HCT116 (cell line): ENCODE measurements at regions not wholly inside any gene's neighbourhood (a gene's known extent, or its start where the extent isn't known, plus 50 kb on each side); places are given as distances from the start of the nearest gene placed in this dataset.

Source experiments
- ATAC-seq: fragments of 200-7000 bp; cut with Tn5 transposase; 2 replicates; pipeline ENCODE4 v1.9.1; 2020; ENCODE audit warnings: mild to moderate bottlenecking, moderate library complexity
- BruUV-seq: library from RNA; stranded (reverse); fragments of 400-500 nt; replicated peaks from 2 replicates; lab custom pipeline; 2021; lab: Mats Ljungman, UMichigan
- CTCF ChIA-PET: fragments of 300-600 bp; sonication (Branson Sonifier 250); formaldehyde crosslinking; loops from one replicate; lab custom pipeline; 2021; ENCODE audit warnings: antibody characterized with exemption; lab: Charles Lee
- POLR2A ChIA-PET: fragments of 300-600, 350-600 bp; sonication (Branson Sonifier 250); formaldehyde crosslinking; loops from one replicate; lab custom pipeline; 2021; ENCODE audit warnings: antibody characterized with exemption; lab: Charles Lee
- RAD21 ChIA-PET, 2 experiments: fragments of 300-600 bp; sonication (Branson Sonifier 250); formaldehyde crosslinking; loops; one replicate each; lab custom pipeline; 2023; ENCODE audit warnings: low total read pairs in 2 of 2; ENCODE audit not compliant: uncharacterized antibody in 2 of 2, unreplicated experiment in 2 of 2, low non-redundant PET in 1 of 2; lab: Charles Lee
- DNase-seq: peaks from one replicate; pipeline ENCODE4 v3.0.0-alpha.2; 2010; ENCODE audit warnings: low read depth, low spot score
- H2AFZ ChIP-seq: fragments of 200-600 bp; shearing (Covaris generic), sonication (generic); 2 replicates; pipeline ENCODE4 v1.6.1; 2017; ENCODE audit warnings: low read depth, mixed run types, mixed read lengths, antibody characterized with exemption, low read length; ENCODE audit not compliant: poor library complexity, severe bottlenecking
- H3K27ac ChIP-seq: 2 replicates; pipeline ENCODE4 v1.5.1; 2012; ENCODE audit warnings: low read depth, low read length
- H3K27me3 ChIP-seq: fragments of 200-600 bp; sonication (generic); 2 replicates; pipeline ENCODE4 v1.6.1; 2016; ENCODE audit warnings: mixed run types, low read length, mixed read lengths; ENCODE audit not compliant: insufficient read depth
- H3K36me3 ChIP-seq, 2 experiments: fragments of 200-500 bp in 1 of 2; fragments of 200-600 bp in 1 of 2; sonication (Bioruptor generic) in 1 of 2; sonication (generic) in 1 of 2; 2 replicates each; pipeline versions ENCODE4 v1.5.1 to v1.6.1; 2014 to 2016; ENCODE audit warnings: low read length in 2 of 2, inconsistent platforms in 1 of 2, mixed read lengths in 1 of 2, mixed run types in 1 of 2; ENCODE audit not compliant: insufficient read depth in 2 of 2, control insufficient read depth in 1 of 2
- H3K4me1 ChIP-seq, 2 experiments: fragments of 200-600 bp in 1 of 2; sonication (generic) in 1 of 2; 2 replicates each; pipeline versions ENCODE4 v1.5.1 to v1.6.1; 2012 to 2017; ENCODE audit warnings: low read length in 2 of 2, inconsistent platforms in 1 of 2, mild to moderate bottlenecking in 1 of 2, mixed read lengths in 1 of 2, mixed run types in 1 of 2, moderate library complexity in 1 of 2; ENCODE audit not compliant: insufficient read depth in 2 of 2, control insufficient read depth in 1 of 2
- H3K4me2 ChIP-seq: fragments of 200-600 bp; sonication (generic); 2 replicates; pipeline ENCODE4 v1.6.1; 2017; ENCODE audit warnings: mixed run types, low read length, mixed read lengths
- H3K4me3 ChIP-seq, 2 experiments: fragments of 200-600 bp in 1 of 2; sonication (generic) in 1 of 2; replicated peaks in 1 of 2; 2 replicates each; pipeline ENCODE4 v1.5.1; 2011 to 2016; ENCODE audit warnings: low read length in 2 of 2, control low read depth in 1 of 2, low read depth in 1 of 2, mild to moderate bottlenecking in 1 of 2, mixed read lengths in 1 of 2, mixed run types in 1 of 2
- H3K79me2 ChIP-seq: fragments of 200-600 bp; sonication (generic); 2 replicates; pipeline ENCODE4 v1.6.1; 2017; ENCODE audit warnings: mild to moderate bottlenecking, mixed run types, low read length, moderate library complexity, mixed read lengths; ENCODE audit not compliant: insufficient read depth
- H3K9ac ChIP-seq: fragments of 200-600 bp; sonication (generic); 2 replicates; pipeline ENCODE4 v1.6.1; 2016; ENCODE audit warnings: low read length, mixed read lengths
- H3K9me2 ChIP-seq: fragments of 200-600 bp; sonication (generic), shearing (Covaris generic); 2 replicates; pipeline ENCODE4 v1.6.1; 2017; ENCODE audit warnings: mixed run types, mild to moderate bottlenecking, moderate library complexity; ENCODE audit not compliant: insufficient read depth
- H3K9me3 ChIP-seq, 2 experiments: fragments of 200-500 bp in 1 of 2; fragments of 200-600 bp in 1 of 2; sonication (Bioruptor generic) in 1 of 2; sonication (generic) in 1 of 2; 2 replicates each; pipeline ENCODE4 v1.6.1; 2014 to 2017; ENCODE audit warnings: low read length in 2 of 2, mixed read lengths in 2 of 2, inconsistent platforms in 1 of 2, low read depth in 1 of 2, mild to moderate bottlenecking in 1 of 2, mixed run types in 1 of 2, moderate library complexity in 1 of 2; ENCODE audit not compliant: control insufficient read depth in 1 of 2, insufficient read depth in 1 of 2
- H4K20me1 ChIP-seq: fragments of 200-600 bp; sonication (generic), shearing (Covaris generic); 2 replicates; pipeline ENCODE4 v1.6.1; 2017; ENCODE audit warnings: mixed run types, mild to moderate bottlenecking, moderate library complexity; ENCODE audit not compliant: insufficient read depth
- CBX3 ChIP-seq: IDR thresholded peaks from 2 replicates; pipeline ENCODE4 v1.6.1; 2012; ENCODE audit warnings: low read depth
- CEBPB ChIP-seq: IDR thresholded peaks from 2 replicates; pipeline ENCODE4 v1.6.1; 2012; ENCODE audit warnings: low read depth
- FOSL1 ChIP-seq: IDR thresholded peaks from 2 replicates; pipeline ENCODE4 v1.6.1; 2012; ENCODE audit warnings: low read depth
- JUND ChIP-seq: IDR thresholded peaks from 2 replicates; pipeline ENCODE4 v1.6.1; 2012
- RAD21 ChIP-seq: IDR thresholded peaks from 2 replicates; pipeline ENCODE4 v1.6.1; 2012; ENCODE audit warnings: low read depth, mild to moderate bottlenecking
- SIN3A ChIP-seq: IDR thresholded peaks from 2 replicates; pipeline ENCODE4 v1.6.1; 2012; ENCODE audit warnings: low read depth
- SP1 ChIP-seq: IDR thresholded peaks from 2 replicates; pipeline ENCODE4 v1.6.1; 2012; ENCODE audit warnings: low read depth
- SRF ChIP-seq: IDR thresholded peaks from 2 replicates; pipeline ENCODE4 v1.6.1; 2012; ENCODE audit warnings: low read depth
- TCF7L2 ChIP-seq: IDR thresholded peaks from 2 replicates; pipeline ENCODE4 v1.7.0; 2011; ENCODE audit warnings: borderline replicate concordance, inconsistent platforms; ENCODE audit not compliant: insufficient read depth, insufficient read length; ENCODE audit errors: extremely low read depth
- YY1 ChIP-seq: IDR thresholded peaks from 2 replicates; pipeline ENCODE4 v1.6.1; 2011; ENCODE audit warnings: low read length, low read depth, moderate library complexity, mild to moderate bottlenecking; ENCODE audit not compliant: insufficient replicate concordance; ENCODE audit errors: extremely low read depth
- ZBTB33 ChIP-seq: IDR thresholded peaks from 2 replicates; pipeline ENCODE4 v1.6.1; 2011; ENCODE audit warnings: mild to moderate bottlenecking, low read length, moderate library complexity; ENCODE audit not compliant: insufficient replicate concordance; ENCODE audit errors: extremely low read depth
- ZFX ChIP-seq: fragments of 450-650 bp; IDR thresholded peaks from 2 replicates; pipeline ENCODE4 v1.6.1; 2017
- intact Hi-C: fragments of 100-400 bp; cut with micrococcal nuclease; formaldehyde crosslinking; loops from 2 replicates; pipeline ENCODE4 v1.10.0; 2022

DNA sequence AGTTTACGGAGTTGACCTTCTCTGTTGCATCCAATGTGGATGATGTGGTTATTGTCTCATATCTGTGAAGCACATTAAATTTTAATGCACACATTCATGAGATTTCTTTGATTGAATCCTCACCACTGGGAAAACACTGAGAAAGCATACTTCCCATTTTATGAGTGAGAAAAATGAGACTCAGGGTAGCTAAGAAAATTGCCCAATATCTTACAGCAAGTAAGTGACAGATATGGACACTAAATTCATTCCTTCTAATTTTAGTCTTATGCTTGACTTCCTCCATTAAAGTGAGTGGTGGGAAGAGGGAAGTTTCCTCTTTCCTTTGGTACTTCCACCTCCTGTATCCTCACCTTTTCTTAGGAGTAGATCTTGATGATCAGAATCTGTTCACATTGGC is 504.8 kb upstream of the BOD1L1 start:
- ATAC-seq (no peak), DNase-seq (no peak)
- no peaks in the 10 kb centered on the region for H3K79me2 ChIP-seq
- no peaks in the 10 kb centered on the region for H4K20me1 ChIP-seq
- peaks cover 0 to 12% of the 10 kb centered on the region in 2 experiments; a peak in 1 of 4 replicates for H3K9me3 ChIP-seq
- ChIA-PET POLR2A (no interaction called here), CTCF (no interaction called here), RAD21 (no interaction called here)
- H3K4me3 ChIP-seq = no peak overlapping the region
- H3K4me1 ChIP-seq = no peaks in the 10 kb centered on the region
- H2AFZ ChIP-seq = no peak overlapping the region
- no peaks in the 10 kb centered on the region for H3K27me3 ChIP-seq
- H3K9me2 ChIP-seq = no peaks in the 10 kb centered on the region
- TF ChIP-seq SRF (no peak), YY1 (no peak), SP1 (no peak), TCF7L2 (no peak), ZBTB33 (no peak), CBX3 (no peak), JUND (no peak), RAD21 (no peak), FOSL1 (no peak), ZFX (no peak), SIN3A (no peak)
- intact Hi-C loops = no loop called here
- no peak overlapping the region for H3K4me2 ChIP-seq
- no peaks in the 10 kb centered on the region for H3K36me3 ChIP-seq
- no peak overlapping the region for H3K9ac ChIP-seq
- no TSS peak for BruUV-seq
- H3K27ac ChIP-seq = no peak overlapping the region

- no peaks in the 10 kb centered on the region for H4K20me1 ChIP-seq
- no peak overlapping the region for H3K27ac ChIP-seq
- no peak overlapping the region for H3K9ac ChIP-seq
- H2AFZ ChIP-seq = no peak overlapping the region
- no peak overlapping the region for H3K4me3 ChIP-seq
- H3K9me3 ChIP-seq = peaks cover 0 to 19% of the 10 kb centered on the region in 2 experiments; a peak in 1 of 4 replicates
- TF ChIP-seq CEBPB (no peak), SRF (no peak)
- BruUV-seq = no TSS peak
- H3K9me2 ChIP-seq = no peaks in the 10 kb centered on the region
- no peak for DNase-seq
- H3K36me3 ChIP-seq = no peaks in the 10 kb centered on the region
- intact Hi-C loops = no loop called here
- POLR2A ChIA-PET = no interaction called here
- H3K79me2 ChIP-seq = no peaks in the 10 kb centered on the region
- no peaks in the 10 kb centered on the region for H3K4me1 ChIP-seq
- RAD21 ChIA-PET = no interaction called here
- no peaks in the 10 kb centered on the region for H3K27me3 ChIP-seq
- CTCF ChIA-PET = no interaction called here
- no peak overlapping the region for H3K4me2 ChIP-seq
- ATAC-seq = no peak
Measured at GRCh38 chr4:14138106-14138505, 510.6 kb upstream of the BOD1L1 start.
